Erythroblast (primary cell): ENCODE measurements at regions not wholly inside any gene's neighbourhood (a gene's known extent, or its start where the extent isn't known, plus 50 kb on each side); places are given as distances from the start of the nearest gene placed in this dataset.

Source experiments
- GATA1 ChIP-seq: IDR thresholded peaks from 2 replicates; pipeline ENCODE4 v1.6.1; 2011; ENCODE audit warnings: low read depth, mild to moderate bottlenecking, control low read depth, low read length, moderate library complexity
- POLR2A ChIP-seq: IDR thresholded peaks from 2 replicates; pipeline ENCODE4 v1.6.1; 2011; ENCODE audit warnings: mild to moderate bottlenecking, low read length

- TF ChIP-seq POLR2A (no peak), GATA1 (no peak)
Measured at GRCh38 chr3:80010021-80010571, 242.3 kb upstream of the ROBO1 start.
